ENCODE measurements at regions not wholly inside any gene's neighbourhood (a gene's known extent, or its start where the extent isn't known, plus 50 kb on each side); places are given as distances from the start of the nearest gene placed in this dataset.

DNA sequence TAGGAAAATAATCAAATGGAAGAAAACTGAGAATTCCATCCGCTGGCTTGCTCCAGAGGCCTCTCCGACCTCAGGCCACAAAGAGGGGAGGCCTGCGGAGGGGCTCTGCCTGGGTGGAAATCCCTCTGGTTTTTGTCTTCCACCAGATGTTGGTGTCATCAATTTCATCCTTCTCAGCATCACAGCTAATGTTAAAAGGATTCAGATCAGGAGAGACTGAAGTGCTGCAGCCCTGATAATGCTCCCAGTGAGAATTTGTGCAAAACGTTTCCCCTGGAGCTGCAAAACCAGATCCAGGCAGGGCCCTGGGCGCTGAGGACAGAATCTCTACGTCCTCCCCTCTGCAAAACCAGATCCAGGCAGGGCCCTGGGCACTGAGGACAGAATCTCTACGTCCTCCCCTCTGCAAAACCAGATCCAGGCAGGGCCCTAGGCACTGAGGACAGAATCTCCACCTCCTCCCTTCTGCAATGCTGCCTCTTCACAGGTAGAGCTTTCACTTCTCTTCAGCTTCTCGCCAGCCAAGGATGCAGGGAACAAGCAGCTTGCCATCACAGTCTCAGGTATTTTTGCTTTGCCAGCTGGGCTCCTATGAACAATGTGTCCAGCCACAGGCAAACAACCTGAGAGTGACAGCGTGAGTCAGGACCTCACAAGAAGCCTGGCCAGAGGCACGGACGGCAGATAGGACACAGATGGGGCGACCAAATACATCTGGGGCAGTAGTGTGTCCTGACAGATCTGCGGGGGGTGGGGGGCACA is 81.2 kb downstream of the TMEM18 start:
- Histone ChIP-seq H3K4me1 (no peaks in the 10 kb centered on the region), H3K9me3 (no peaks in the 10 kb centered on the region), H3K36me3 (no peaks in the 10 kb centered on the region), H3K4me3 (no peak overlapping the region), H3K27me3 (replicated peaks in 1 of 7) (no peaks in the 10 kb centered on the region), H3K27ac (no peak overlapping the region)
- WGBS, 5 donors: 77 to 83% (median 80%) methylated on average over 12 to 13 of the region's 13 CpGs
- intact Hi-C loops (cut with DNase I; ENCODE audit: low total_unique reads): no loop called here
- no peak for DNase-seq
- TF ChIP-seq CTCF (IDR thresholded peaks at IDR 0.05 in 8 of 11, conservative IDR thresholded peaks at IDR 0.05 in 3 of 11) (no peak), POLR2AphosphoS5 (IDR thresholded peaks at IDR 0.05) (no peak), POLR2A (IDR thresholded peaks at IDR 0.05) (no peak)

DNA sequence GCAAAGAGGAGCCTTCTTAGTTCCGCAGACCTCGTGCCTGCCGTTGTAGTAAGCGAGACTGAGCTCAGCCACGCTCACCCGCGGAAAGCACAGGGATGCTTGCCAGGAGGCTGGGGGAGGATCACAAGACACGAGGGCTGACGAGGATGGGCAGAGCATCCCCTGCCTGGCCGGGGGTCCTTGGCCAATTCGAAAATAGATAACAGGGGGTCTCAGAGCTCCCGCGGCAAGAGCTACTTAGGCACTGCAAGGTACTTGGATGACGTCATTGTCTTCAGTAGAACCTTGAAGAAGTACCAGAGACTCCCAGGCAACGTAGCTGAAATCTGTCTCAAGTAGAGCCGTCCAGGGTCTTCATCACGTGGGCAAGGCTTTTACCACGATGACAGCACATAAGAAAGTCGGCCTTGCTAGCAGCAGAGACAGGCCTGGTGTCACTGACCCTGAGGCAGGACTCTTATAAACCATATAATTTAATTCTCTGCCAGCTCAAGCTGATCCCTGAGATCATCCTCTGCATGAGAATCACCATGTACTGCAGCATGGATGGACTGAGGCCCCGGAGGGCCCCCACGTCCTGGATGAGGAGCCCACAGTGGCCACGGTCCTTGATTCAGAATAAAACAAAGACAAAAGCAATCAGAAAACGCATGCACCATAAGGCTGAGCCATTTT is 81.9 kb downstream of the TMEM18 start:
- Histone ChIP-seq H3K27ac (no peak overlapping the region), H3K4me3 (no peak overlapping the region), H3K9me3 (no peaks in the 10 kb centered on the region), H3K4me1 (no peaks in the 10 kb centered on the region), H3K36me3 (no peaks in the 10 kb centered on the region), H3K27me3 (replicated peaks in 1 of 7) (peaks cover 0 to 6% (median 0%) of the 10 kb centered on the region in 7 donors)
- intact Hi-C loops (cut with DNase I; ENCODE audit: low total_unique reads): no loop called here
- WGBS, 5 donors: 80 to 89% (median 83%) methylated on average over 23 of the region's 23 CpGs
- TF ChIP-seq POLR2A (IDR thresholded peaks at IDR 0.05): no peak
- TF ChIP-seq POLR2AphosphoS5 (IDR thresholded peaks at IDR 0.05): no peak
- no peak for TF ChIP-seq CTCF (IDR thresholded peaks at IDR 0.05 in 8 of 11, conservative IDR thresholded peaks at IDR 0.05 in 3 of 11)
- no peak for DNase-seq

- 86 to 95% (median 90%) methylated on average over 21 of the region's 21 CpGs for WGBS, 5 donors
- Histone ChIP-seq H3K27ac (no peak overlapping the region), H3K4me3 (no peak overlapping the region), H3K36me3 (no peaks in the 10 kb centered on the region), H3K4me1 (no peaks in the 10 kb centered on the region), H3K27me3 (replicated peaks in 1 of 7) (peaks cover 0 to 14% (median 0%) of the 10 kb centered on the region in 7 donors), H3K9me3 (no peaks in the 10 kb centered on the region)
- intact Hi-C loops (cut with DNase I; ENCODE audit: low total_unique reads): no loop called here
- TF ChIP-seq POLR2A (IDR thresholded peaks at IDR 0.05): no peak
- TF ChIP-seq CTCF (IDR thresholded peaks at IDR 0.05 in 8 of 11, conservative IDR thresholded peaks at IDR 0.05 in 3 of 11): no peak
- TF ChIP-seq POLR2AphosphoS5 (IDR thresholded peaks at IDR 0.05): no peak
- no peak for DNase-seq
Measured at GRCh38 chr2:594297-594949, 82.8 kb downstream of the TMEM18 start.

All from spleen (tissue), 11 donors.